ENCODE measurements at regions not wholly inside any gene's neighbourhood (a gene's known extent, or its start where the extent isn't known, plus 50 kb on each side); places are given as distances from the start of the nearest gene placed in this dataset.

- intact Hi-C loops (cut with DNase I), result no loop called here
- Histone ChIP-seq H3K4me1 (no peaks in the 10 kb centered on the region), H3K4me3 (no peak overlapping the region), H3K27ac (no peak overlapping the region), H3K27me3 (no peaks in the 10 kb centered on the region), H3K9me3 (no peaks in the 10 kb centered on the region), H3K36me3 (no peaks in the 10 kb centered on the region)
- no peak for DNase-seq (ENCODE audit: extremely low spot score in 2 of 2)
- TF ChIP-seq POLR2AphosphoS5 (IDR thresholded peaks at IDR 0.05; ENCODE audit: insufficient read depth in 1 of 2, low read depth in 1 of 2) (no peak), CTCF (IDR thresholded peaks at IDR 0.05) (no peak)
These were observed 534.4 kb upstream of the CAMK1G start for GRCh38 chr1:209048941-209049669.

DNA sequence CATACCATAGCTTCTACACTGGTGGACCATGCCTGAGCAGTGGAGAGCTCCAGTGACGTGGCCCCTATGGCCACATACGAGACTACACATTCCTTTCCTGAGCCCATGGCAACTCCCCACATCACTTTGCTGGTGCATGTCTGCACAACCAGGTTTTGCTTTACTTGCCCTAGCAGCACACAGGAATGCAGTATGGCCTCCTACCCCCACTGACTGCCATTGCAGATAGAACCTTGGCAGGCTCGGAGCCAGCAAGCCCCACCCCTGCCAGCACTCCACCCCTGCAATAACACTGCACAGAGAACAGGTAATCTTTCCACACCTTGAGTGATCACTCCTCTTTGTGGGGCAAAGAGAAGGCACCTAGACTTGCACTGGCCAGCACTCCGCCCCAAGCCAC lies 531.9 kb upstream of the CAMK1G start:
- TF ChIP-seq CTCF (IDR thresholded peaks at IDR 0.05) (no peak), POLR2A (IDR thresholded peaks at IDR 0.05) (no peak), POLR2AphosphoS5 (IDR thresholded peaks at IDR 0.05; ENCODE audit: insufficient read depth in 1 of 2, low read depth in 1 of 2) (no peak)
- no peak for DNase-seq (ENCODE audit: extremely low spot score in 2 of 2)
- Histone ChIP-seq H3K4me3 (no peak overlapping the region), H3K27me3 (no peaks in the 10 kb centered on the region), H3K9me3 (no peaks in the 10 kb centered on the region), H3K27ac (no peak overlapping the region), H3K36me3 (no peaks in the 10 kb centered on the region), H3K4me1 (no peaks in the 10 kb centered on the region)
- intact Hi-C loops (cut with DNase I), result no loop called here

- no peak for DNase-seq (ENCODE audit: extremely low spot score in 2 of 2)
- Histone ChIP-seq H3K4me1 (no peaks in the 10 kb centered on the region), H3K36me3 (no peaks in the 10 kb centered on the region), H3K4me3 (no peak overlapping the region), H3K9me3 (no peaks in the 10 kb centered on the region), H3K27me3 (no peaks in the 10 kb centered on the region), H3K27ac (no peak overlapping the region)
- TF ChIP-seq POLR2A (IDR thresholded peaks at IDR 0.05), result no peak
- no peak for TF ChIP-seq CTCF (IDR thresholded peaks at IDR 0.05)
- no peak for TF ChIP-seq POLR2AphosphoS5 (IDR thresholded peaks at IDR 0.05; ENCODE audit: insufficient read depth in 1 of 2, low read depth in 1 of 2)
- intact Hi-C loops (cut with DNase I), result no loop called here
These were observed 529.9 kb upstream of the CAMK1G start for GRCh38 chr1:209053587-209053986.

- intact Hi-C loops (cut with DNase I), result no loop called here
- H3K4me3 ChIP-seq, result no peak overlapping the region
- H3K27me3 ChIP-seq, result no peaks in the 10 kb centered on the region
- H3K36me3 ChIP-seq, result no peaks in the 10 kb centered on the region
- H3K4me1 ChIP-seq, result no peaks in the 10 kb centered on the region
- no peaks in the 10 kb centered on the region for H3K9me3 ChIP-seq
- H3K27ac ChIP-seq, result no peak overlapping the region
- TF ChIP-seq POLR2AphosphoS5 (IDR thresholded peaks at IDR 0.05; ENCODE audit: insufficient read depth in 1 of 2, low read depth in 1 of 2) (no peak), POLR2A (IDR thresholded peaks at IDR 0.05) (no peak), CTCF (IDR thresholded peaks at IDR 0.05) (no peak)
- DNase-seq (ENCODE audit: extremely low spot score in 2 of 2), result no peak
These were observed 526.4 kb upstream of the CAMK1G start for GRCh38 chr1:209057083-209057482.

DNA sequence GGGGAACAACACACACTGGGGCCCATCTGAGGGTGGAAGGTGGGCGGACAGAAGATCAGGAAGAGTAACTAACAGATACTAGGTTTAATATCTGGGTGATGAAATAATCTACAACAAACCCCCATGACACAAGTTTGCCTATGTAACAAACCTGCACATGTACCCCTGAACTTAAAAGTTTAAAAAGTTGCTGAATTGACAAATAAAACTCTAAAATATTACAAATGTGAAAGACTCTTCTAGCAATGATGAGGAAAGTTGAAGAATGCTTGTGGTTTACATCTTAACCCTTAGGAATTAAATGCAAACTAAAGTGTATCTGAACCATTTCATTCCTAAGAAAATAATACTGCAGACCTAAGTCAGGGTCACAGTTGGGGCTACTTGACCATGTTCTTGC lies 525.6 kb upstream of the CAMK1G start:
- intact Hi-C loops (cut with DNase I), result no loop called here
- Histone ChIP-seq H3K9me3 (no peaks in the 10 kb centered on the region), H3K27ac (no peak overlapping the region), H3K4me3 (no peak overlapping the region), H3K4me1 (no peaks in the 10 kb centered on the region), H3K27me3 (no peaks in the 10 kb centered on the region), H3K36me3 (no peaks in the 10 kb centered on the region)
- no peak for TF ChIP-seq POLR2A (IDR thresholded peaks at IDR 0.05)
- no peak for DNase-seq (ENCODE audit: extremely low spot score in 2 of 2)
